DOHH2 (cell line): ENCODE measurements at regions not wholly inside any gene's neighbourhood (a gene's known extent, or its start where the extent isn't known, plus 50 kb on each side); places are given as distances from the start of the nearest gene placed in this dataset.

Source experiments
- H3F3A ChIP-seq: fragments of 200-600 bp; sonication (generic), shearing (Covaris generic); 2 replicates; pipeline ENCODE4 v1.6.0; 2016; ENCODE audit warnings: antibody characterized with exemption, mild to moderate bottlenecking; ENCODE audit not compliant: control insufficient read depth, insufficient read depth
- H3K27ac ChIP-seq: fragments of 200-600 bp; sonication (generic); 2 replicates; pipeline ENCODE4 v1.5.1; 2014; ENCODE audit warnings: low read depth, mild to moderate bottlenecking, low read length, moderate library complexity
- H3K27me3 ChIP-seq: fragments of 200-600 bp; sonication (generic); 2 replicates; pipeline ENCODE4 v1.6.1; 2014; ENCODE audit warnings: mild to moderate bottlenecking, low read length, mixed read lengths; ENCODE audit not compliant: control insufficient read depth
- H3K36me3 ChIP-seq: fragments of 200-600 bp; sonication (generic); 2 replicates; pipeline ENCODE4 v1.6.1; 2014; ENCODE audit warnings: mild to moderate bottlenecking, low read length, moderate library complexity, mixed read lengths; ENCODE audit not compliant: control insufficient read depth
- H3K4me1 ChIP-seq: fragments of 200-600 bp; sonication (generic); 2 replicates; pipeline ENCODE4 v1.6.1; 2014; ENCODE audit warnings: mild to moderate bottlenecking, low read length, mixed read lengths; ENCODE audit not compliant: control insufficient read depth
- H3K4me2 ChIP-seq: fragments of 200-600 bp; sonication (generic); 2 replicates; pipeline ENCODE4 v1.6.0; 2014; ENCODE audit warnings: mild to moderate bottlenecking, low read length, moderate library complexity
- H3K4me3 ChIP-seq: fragments of 200-600 bp; sonication (generic); 2 replicates; pipeline ENCODE4 v1.5.1; 2014; ENCODE audit warnings: mild to moderate bottlenecking, low read length, mixed read lengths
- H3K79me2 ChIP-seq: fragments of 200-600 bp; sonication (generic); 2 replicates; pipeline ENCODE4 v1.6.1; 2014; ENCODE audit warnings: mild to moderate bottlenecking, low read length, mixed read lengths; ENCODE audit not compliant: control insufficient read depth
- H3K9me2 ChIP-seq: fragments of 200-600 bp; sonication (generic); replicated peaks from 2 replicates; pipeline ENCODE4 v1.6.1; 2014; ENCODE audit warnings: mild to moderate bottlenecking, low read length, mixed read lengths; ENCODE audit not compliant: control insufficient read depth
- H3K9me3 ChIP-seq: fragments of 200-600 bp; sonication (generic); 2 replicates; pipeline ENCODE4 v1.6.1; 2014; ENCODE audit warnings: antibody characterized with exemption, low read length, mixed read lengths; ENCODE audit not compliant: control insufficient read depth, insufficient read depth
- H4K20me1 ChIP-seq: fragments of 200-600 bp; sonication (generic); 2 replicates; pipeline ENCODE4 v1.6.0; 2014; ENCODE audit warnings: low read depth, mild to moderate bottlenecking, antibody characterized with exemption, low read length, moderate library complexity; ENCODE audit not compliant: control insufficient read depth, insufficient read depth
- CTCF ChIP-seq: fragments of 200-600 bp; sonication (generic); IDR thresholded peaks from one replicate; pipeline ENCODE4 v1.5.1; 2014; ENCODE audit warnings: antibody characterized with exemption, mild to moderate bottlenecking, low read depth, low read length; ENCODE audit not compliant: poor library complexity, severe bottlenecking
- EZH2phosphoT487 ChIP-seq: fragments of 200-600 bp; sonication (generic); IDR thresholded peaks from 2 replicates; pipeline ENCODE4 v1.6.1; 2017; ENCODE audit warnings: borderline replicate concordance, mild to moderate bottlenecking, antibody characterized with exemption, low read length, moderate library complexity, mixed read lengths

- Histone ChIP-seq H4K20me1 (no peaks in the 10 kb centered on the region), H3K27me3 (peaks cover 12% of the 10 kb centered on the region; the same call in 1 of the 2 replicates), H3K79me2 (no peaks in the 10 kb centered on the region)
Observed at GRCh38 chr7:22879709-22880306, 57.2 kb upstream of the TOMM7 start.

GRCh38 chr7:22879280-22879679 lies 56.6 kb upstream of the TOMM7 start:
- Histone ChIP-seq H3K27me3 (peaks cover 9% of the 10 kb centered on the region; the same call in 1 of the 2 replicates), H3K4me1 (no peaks in the 10 kb centered on the region), H3K79me2 (no peaks in the 10 kb centered on the region), H3K27ac (no peak overlapping the region), H4K20me1 (no peaks in the 10 kb centered on the region), H3K4me3 (no peak overlapping the region), H3K9me2 (no peaks in the 10 kb centered on the region), H3F3A (no peaks in the 10 kb centered on the region), H3K36me3 (no peaks in the 10 kb centered on the region), H3K9me3 (no peaks in the 10 kb centered on the region), H3K4me2 (no peak overlapping the region)
- TF ChIP-seq CTCF (no peak), EZH2phosphoT487 (no peak)

More at GRCh38 chr7:22879709-22880306, 57.2 kb upstream of the TOMM7 start:
- Histone ChIP-seq H3F3A (no peaks in the 10 kb centered on the region), H3K4me1 (peaks cover under 1% of the 10 kb centered on the region), H3K9me3 (no peaks in the 10 kb centered on the region), H3K4me2 (no peak overlapping the region), H3K36me3 (no peaks in the 10 kb centered on the region), H3K4me3 (no peak overlapping the region), H3K27ac (no peak overlapping the region), H3K9me2 (no peaks in the 10 kb centered on the region)
- TF ChIP-seq EZH2phosphoT487, result no peak
- no peak for TF ChIP-seq CTCF

- TF ChIP-seq EZH2phosphoT487, result no peak
- no peak for TF ChIP-seq CTCF
- Histone ChIP-seq H3K27ac (no peak overlapping the region), H3K4me2 (no peak overlapping the region), H3K27me3 (peaks cover 9% of the 10 kb centered on the region), H3K79me2 (no peaks in the 10 kb centered on the region), H3K9me2 (no peaks in the 10 kb centered on the region), H3K4me1 (peaks cover 5% of the 10 kb centered on the region), H3F3A (no peaks in the 10 kb centered on the region), H3K9me3 (no peaks in the 10 kb centered on the region), H4K20me1 (no peaks in the 10 kb centered on the region), H3K36me3 (no peaks in the 10 kb centered on the region), H3K4me3 (no peak overlapping the region)
Observed at GRCh38 chr7:22876986-22877729, 54.5 kb upstream of the TOMM7 start.
